ENCODE measurements at regions not wholly inside any gene's neighbourhood (a gene's known extent, or its start where the extent isn't known, plus 50 kb on each side); places are given as distances from the start of the nearest gene placed in this dataset.
"Not testable (repeated sequence)": the region's sequence is repeated elsewhere in the genome, so short reads cannot be mapped to it uniquely, and the experiment has no call there.

DNA sequence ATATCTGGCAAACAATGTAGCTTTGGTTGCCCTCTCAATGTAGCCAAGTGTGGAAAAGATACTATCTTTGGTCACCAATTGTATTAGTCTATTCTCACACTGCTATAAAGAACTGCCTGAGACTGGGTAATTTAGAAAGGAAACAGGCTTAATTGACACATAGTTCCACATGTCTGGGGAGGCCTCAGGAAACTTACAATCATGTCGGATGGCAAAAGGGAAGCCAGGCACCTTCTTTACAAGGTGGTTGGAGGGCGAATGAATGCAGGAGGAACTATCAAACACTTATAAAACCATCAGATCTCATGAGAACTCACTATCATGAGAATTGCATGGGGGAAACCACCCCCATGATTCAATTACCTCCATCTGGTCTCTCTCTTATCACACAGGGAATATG, 133.1 kb upstream of the TBCA start:
- no peak for DNase-seq (ENCODE audit: low read depth)

DNA sequence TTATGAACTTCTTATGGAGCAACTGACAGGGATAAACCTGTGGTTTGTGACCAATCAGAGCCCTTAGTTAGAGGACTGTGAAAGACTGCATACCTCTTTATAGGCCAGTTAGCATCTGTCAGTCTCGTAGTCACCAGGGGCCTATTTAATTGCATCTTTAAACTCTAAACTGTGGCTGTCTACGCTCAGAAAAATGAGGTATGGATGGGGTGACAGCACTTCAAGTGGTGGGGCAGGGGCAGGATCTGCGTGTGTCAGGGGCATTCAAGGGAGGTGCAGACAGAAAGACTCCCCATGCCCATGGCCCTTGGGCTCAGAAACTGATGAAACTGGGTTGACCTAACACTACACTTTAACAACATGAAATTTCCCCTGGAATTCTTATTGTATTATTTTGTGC, 132.6 kb upstream of the TBCA start:
- no peak for DNase-seq (ENCODE audit: low read depth)

DNA sequence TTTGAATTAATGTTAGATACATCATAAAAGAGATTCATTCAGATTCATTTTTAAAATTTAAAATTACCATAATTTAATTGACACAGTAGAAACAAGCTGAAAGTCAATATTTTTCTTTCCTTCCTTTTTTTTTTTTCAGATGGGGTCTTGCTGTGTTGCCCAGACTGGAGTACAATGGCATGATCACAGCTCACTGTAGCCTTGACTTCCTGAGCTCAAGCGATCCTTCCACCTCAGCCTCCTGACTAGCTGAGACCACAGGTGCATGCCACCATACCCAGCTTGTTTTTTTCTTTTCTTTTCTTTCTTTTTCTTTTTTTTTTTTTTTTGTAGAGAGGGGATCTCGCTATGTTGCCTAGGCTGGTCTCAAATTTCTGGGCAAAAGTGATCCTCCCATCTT, 131.6 kb upstream of the TBCA start:
- DNase-seq (ENCODE audit: low read depth): no peak

DNA sequence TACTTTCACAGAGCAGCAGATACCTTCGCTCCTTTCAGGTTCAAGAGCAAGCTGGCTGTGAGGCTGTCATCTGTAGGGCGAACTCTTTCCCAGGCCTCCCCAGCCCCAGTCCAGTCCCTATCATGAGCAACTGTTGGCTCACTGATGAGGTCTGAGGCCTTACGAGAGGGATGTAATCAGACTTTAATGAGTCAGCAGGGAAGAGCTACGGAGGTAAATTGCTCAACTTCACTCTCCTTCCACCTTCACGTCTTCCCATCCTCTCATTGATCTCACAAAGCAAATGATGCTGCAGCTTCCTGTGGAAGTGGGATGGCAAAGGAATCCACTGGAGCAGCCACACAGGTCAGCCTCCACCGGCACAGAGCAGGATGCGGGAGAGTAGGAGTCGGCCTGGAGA, 130.7 kb upstream of the TBCA start:
- no peak for DNase-seq (ENCODE audit: low read depth)

DNA sequence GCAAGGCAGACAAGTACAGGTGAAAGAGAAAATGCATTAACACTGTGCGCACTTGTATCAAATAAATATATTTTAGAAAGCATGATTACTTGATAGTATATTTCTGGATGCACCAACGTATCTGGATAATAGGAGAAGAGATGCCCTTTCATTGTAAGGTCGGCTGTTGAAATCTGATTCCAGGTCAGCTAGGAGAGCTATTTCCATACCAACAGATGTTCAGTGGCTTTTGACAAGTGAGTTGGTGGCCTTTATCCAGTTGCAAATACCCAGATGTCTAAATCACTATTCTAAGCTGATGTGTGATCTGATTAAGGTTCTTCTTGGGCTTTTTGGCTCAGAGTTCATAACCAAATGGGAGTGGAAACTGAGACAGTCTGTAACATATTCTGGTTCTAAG, 128.2 kb upstream of the TBCA start:
- no peak for DNase-seq (ENCODE audit: low read depth)

DNA sequence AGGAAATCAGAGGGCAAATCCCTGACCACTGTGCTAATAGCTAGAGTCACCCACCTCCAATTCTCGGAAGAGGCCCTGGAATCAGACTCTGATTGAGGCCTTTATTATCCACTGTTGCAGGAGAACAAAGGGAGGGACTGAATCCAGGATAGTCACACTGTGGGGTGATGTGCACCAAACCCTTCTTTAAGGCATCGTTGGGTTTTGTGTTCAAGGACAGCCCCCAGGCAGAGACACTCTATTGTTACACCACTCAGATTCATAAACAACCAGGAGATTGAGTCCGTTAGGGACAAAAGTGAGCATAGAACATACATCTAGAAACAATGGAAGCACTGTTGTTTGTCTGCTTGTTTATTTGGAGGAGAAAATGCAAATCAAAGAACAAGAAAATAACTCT, 124.6 kb upstream of the TBCA start:
- no peak for DNase-seq (ENCODE audit: low read depth)

DNA sequence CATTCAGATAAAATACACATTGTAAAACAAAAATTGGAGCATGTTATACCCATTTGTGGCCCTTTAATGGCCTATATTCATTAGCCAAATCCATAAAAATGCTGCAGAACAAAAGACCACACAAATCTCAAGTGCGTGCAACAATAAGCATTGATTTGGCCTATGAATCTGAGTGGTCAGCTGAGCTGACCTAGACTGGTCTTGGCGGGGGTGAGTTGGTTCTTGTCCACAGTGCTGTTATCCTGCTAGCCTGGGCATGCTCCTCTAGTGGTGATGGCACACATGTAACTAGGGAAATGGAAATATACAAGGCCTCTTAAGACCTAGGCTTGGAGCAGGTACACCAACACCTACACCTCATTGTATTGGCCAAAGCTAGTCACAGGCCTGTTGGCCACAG, 122.2 kb upstream of the TBCA start:
- no peak for DNase-seq (ENCODE audit: low read depth)

DNA sequence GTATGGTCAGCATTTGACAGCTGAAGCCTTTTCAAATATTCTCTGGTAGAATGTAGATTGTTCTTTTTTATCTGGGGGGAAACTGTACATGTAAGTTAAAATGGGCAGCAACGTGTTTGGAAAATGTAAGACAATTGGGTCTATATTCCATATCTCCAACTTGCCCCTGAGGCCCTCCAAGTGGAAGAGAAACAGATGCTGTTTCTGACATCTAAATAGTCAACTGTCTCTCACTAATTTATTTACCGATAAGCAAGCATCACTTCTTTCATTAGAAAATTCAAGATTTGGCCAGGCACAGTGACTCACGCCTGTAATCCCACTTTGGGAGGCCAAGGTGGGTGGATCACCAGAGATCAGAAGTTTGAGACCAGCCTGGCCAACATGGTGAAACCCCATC, 120.2 kb upstream of the TBCA start:
- no peak for DNase-seq (ENCODE audit: low read depth)

DNA sequence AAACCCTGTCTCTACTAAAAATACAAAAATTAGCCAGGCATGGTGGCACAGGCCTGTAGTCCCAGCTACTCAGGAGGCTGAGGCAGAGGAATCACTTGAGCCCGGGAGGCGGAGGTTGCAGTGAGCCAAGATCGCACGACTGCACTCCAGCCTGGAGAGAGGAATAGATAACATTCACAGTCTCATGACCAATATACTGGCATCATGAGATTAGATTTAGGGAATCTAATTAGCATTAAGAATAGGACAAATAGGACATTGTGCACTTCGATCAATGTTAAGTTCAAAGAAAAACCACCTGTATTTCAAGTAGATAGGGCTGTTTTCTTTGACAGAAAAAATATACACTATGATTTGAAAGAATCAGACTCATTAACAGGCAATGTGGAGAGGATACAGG, 118.0 kb upstream of the TBCA start:
- not testable (repeated sequence) for DNase-seq (ENCODE audit: low read depth)

DNA sequence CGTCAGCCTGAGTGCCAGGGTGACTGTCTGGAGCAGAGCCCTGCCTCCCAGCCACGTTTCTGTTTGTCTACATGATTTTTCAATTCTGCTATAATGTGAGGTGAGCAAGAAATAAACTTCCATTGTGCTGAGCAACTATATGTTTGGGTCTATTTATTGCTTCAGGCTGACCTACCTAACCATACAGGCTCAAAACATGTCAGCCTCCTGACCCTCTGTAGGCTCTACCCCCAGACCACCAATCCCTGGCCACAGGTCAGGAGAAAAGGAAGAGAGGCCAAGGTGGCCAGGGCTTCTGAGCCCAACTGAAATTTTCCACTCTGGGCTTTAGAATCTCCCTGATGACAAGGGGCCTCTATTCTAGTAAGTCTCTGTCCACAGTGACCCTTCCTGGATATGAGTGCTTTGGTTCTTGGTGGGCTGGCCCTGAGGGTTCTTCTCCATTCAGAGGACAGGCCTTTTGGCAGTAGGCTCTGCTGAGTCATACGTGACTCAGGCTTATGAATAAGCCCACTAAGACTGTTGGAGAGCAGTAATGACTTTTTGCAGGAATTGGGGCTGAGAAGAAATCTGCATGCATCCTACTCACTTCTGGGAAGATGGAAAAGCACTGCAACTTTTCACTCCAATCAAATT, 117.2 kb upstream of the TBCA start:
- DNase-seq (ENCODE audit: low read depth): no peak

DNA sequence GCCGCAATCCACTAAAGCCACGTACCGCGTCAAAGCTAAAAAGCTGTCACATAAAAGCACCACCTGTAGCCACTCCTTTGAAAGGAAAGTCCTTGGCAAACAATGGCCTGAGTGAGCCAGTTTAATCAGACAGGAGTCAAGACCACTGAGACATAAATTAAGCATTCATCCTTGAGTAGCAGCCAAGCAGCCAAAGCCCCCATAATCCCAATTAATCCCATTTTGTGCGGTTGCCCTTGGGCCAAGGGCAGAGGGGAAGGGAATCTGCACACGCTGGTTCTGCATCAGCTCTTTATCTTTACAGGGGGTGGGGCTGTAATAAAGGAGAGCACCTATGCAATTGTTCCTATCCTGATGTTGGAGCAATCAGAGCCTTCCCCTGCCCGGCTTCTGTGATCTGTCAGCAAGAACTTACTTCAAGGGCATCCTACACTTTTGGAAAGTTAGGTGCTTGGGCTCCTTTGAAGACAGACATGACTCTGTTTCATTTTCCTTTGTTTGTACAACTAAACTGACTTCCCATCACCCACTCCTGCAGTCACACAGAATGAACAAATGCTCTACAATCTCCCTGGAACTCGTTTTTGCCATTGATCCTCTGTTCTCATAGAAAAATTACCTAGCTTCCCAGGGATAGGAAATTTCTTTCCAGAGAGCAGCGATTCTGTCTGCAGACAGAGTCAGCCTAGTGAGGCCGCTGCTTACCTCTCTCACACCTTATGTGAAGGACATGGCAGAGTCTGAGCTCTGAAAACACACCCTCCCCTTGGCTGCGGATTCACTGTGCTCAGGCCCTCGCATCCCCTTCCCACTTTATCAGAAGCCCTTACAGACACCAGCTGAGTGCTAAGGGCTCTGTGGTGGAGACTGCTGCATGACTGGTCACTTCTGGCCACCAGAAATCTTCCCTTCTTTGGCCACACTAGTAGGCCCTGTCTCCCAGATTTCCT, 116.2 kb upstream of the TBCA start:
- DNase-seq (ENCODE audit: low read depth): no peak

DNA sequence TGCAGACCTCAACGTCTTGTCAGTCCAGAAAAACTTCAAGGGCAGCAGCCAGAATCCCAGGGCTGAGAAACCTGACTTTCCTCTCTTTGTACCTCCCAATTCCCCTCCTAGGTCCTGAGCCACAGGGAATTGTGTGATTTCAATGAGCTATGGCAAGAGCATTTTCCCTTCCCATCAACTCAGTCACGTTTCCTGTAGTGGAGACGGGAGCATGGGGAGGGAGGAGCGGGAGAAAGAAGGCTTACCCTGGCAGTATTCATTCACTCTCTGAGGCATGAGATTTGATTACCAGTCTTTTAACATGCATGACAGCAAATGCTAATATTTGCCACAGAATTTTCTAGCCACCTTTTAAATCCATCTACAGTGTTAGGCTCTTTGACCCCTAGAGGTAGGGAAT, 109.4 kb upstream of the TBCA start:
- no peak for DNase-seq (ENCODE audit: low read depth)

DNA sequence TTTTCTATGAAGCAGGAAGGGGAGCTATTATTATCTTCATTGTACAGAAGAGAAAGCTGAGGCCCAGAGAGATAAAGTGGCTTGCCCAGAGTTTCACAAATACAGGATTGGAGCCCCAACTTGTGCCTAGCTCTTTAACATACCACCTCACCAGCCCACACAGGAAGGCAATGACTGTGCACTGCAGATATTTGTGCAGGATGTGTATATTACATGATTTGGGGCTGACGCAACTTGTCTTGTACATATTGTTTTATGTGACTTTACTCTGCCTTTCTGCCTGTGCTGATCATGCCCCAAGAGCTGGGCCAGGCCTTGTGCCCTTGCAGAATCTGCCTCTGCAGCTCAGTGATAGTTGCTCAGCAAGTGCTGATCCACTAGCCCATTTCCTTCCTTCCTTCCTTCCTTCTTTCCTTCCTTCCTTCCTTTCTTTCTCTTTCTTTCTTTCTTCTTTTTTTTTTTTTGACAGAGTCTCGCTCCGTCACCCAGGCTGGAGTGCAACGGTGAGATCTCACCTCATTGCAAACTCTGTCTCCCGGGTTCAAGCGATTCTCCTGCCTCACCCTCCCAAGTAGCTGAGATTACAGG, 106.6 kb upstream of the TBCA start:
- no peak for DNase-seq (ENCODE audit: low read depth)

DNA sequence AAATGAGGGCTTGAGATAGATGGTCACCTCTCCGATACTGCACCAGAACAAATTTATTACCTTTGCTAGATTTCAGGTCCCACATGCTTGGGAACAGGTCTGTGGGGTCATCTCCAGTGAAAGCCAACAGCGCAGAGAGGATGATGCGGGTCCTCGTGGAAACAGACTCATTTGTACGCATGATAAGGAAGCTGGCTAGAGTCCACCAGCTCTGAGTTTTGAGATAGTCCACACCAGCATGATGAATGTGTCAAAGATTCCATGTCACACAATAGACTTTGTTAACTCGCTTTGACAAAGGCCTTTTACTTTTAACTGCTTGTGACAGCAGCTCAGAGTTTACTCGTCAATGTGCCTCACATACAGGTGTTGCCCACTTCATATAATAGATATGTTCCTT, 105.4 kb upstream of the TBCA start:
- no peak for DNase-seq (ENCODE audit: low read depth)

DNA sequence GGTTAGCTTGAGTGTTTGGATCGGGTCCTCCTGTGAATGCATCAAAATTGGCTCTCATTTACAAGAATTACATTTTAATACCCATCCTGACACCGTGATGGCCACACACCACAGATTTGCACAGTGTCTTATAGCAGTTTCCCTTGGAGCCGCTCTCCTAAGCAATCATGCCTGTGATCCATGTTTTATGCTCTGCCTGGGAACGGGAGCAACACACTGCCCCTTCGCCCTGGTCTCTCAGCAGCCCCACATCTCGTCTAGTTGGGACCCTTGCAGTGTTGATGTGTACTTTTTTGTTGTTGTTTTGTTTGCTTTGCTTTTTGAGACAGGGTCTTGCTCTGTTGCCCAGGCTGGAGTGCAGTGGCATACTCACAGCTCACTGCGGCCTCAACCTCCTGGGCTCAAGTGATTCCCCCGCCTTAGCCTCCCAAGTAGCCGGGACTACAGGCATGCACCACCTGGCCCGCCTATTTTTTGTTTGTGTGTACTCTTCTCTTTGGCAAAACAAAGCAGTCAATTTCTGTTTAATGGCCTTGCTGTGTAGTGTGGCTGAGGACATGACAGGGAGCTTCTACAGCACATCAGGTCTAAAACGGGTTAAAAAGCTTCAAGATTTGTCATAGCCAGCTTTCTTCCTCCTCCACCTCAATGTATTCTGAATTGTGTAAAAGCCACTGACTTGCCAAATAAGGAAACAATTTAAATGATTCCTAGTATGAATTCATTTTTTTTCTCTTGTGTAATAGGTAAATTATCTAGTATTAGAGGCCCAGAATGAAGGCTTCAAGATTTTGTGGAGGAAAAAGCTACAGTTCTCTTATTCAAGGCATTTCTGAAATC, 101.6 kb upstream of the TBCA start:
- DNase-seq (ENCODE audit: low read depth): no peak

DNA sequence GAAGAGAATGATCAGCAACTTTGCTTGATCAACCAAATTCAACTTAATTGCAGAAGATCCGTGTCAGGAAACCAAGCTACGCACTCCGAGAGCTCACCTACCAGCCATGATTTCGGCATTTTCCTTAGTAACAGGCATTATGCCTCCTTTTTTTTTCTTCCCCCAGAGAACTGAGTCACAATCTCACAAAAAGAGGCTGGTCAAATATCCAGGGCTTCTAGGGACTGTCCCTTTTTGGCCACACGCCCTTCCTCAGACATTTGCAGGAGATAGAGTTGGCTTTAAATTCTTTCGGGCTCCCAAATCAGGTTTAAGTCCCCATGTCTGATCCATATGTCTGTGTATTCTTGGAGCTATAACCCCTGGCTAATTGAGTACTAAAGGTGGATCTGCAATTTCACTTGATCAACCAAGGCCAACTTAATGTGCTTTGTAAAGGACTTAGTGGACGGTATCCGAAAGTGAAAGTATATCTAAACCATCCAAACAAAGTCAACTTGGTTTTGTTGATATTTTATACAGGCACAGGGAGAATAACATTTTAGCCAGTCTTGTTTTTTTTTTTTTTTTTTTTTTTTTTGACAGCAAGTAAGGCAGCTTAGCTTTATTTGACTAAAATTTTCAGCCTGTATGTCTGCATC, 100.8 kb upstream of the TBCA start:
- no peak for DNase-seq (ENCODE audit: low read depth)

DNA sequence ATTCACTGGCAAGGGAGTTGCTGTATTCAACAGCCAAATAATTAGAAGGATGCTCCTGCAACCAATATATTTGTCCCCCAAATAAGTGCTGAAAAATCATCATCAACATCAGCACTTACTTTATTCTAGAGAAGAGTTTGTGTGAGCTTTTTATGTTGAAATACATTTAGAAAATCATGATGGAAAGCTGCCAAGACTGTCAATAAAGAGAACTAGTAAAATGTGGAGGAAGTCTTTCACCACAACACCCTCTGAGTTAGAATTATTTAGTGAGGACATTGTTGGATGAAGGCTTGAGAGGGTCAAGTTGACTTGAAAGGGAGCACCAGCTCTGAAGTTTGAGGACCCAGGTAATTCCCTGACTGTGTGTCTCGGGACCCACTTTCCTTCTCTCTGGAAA, 100.2 kb upstream of the TBCA start:
- no peak for DNase-seq (ENCODE audit: low read depth)

DNA sequence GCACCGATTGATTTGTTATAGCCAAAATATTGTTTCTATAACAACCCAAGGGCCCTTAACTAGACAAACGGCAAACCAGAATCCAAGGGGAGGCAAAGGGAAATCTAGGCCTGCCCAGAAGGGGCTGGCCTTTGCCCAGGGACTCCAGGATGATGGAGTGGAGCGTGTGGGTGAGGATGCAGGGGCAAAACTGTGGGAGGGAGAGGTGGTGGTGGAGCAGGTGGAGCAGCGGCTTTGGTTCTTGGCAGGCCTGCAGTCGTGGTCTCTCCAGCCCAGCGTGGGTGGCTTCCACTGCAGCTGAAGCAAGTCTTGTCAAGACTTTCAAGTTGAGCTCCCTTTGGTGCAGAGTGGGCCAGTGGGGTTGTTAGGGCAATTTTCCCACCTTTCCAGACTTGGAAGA, 98.6 kb upstream of the TBCA start:
- no peak for DNase-seq (ENCODE audit: low read depth)

DNA sequence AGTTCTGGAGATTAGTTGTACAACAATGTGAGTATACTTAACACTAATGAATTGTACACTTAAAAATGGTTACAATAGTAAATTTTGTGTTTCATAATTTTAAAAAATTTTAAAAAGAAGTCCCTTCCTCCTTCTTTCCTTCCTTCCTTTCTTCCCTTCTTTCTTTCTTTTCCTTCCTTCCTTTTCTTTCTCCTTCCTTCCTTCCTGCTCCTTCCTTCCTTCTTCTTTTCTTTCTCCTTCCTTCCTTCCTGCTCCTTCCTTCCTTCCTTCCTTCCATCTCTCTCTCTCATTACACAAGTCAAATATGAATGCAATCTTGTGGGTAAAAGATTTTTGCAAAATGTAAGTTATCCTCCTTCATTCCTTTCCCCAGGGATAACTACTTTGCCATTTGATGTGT, 97.1 kb upstream of the TBCA start:
- DNase-seq (ENCODE audit: low read depth): no peak

DNA sequence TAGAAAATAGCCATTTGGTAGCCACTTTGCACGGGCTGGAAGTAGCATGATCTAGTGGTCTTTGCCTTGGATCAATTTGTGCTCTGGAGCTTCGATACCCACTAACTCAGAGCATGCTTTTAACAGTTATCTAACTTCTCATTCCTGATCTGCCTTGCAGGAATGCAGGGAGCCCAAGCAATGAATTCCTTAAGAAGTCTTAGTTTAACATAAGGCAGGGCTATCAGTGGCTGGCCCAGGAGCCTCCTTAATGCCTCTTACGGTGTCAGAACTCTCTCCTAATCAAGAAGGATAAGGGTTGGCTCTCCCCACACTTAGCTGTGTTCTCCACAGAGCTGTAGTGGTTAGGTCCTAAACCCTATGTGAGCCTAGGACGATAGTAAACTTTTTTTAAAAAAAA, 95.8 kb upstream of the TBCA start:
- DNase-seq (ENCODE audit: low read depth): no peak

DNA sequence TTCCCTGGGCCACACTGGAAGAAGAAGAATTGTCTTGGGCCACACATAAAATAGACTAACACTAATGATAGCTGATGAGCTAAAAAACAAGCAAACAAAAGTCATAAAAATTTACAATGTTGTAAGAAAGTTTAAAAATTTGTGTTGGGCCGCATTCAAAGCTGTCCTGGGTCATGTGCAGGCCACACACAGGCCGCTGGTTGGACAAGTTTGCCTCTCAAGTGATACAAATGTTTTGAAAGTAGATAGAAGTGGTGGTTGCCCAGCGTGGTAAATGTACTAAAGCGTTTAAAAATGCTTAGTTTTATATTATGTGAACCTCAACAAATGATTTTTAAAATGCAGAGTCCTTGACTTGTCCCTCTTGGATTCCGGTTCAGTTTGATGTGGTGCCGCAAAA, 94.9 kb upstream of the TBCA start:
- no peak for DNase-seq (ENCODE audit: low read depth)

All from activated gamma-delta T cell treated with anti-CD3 and anti-CD28 coated beads, Interleukin-2, amount 50 U/mL, for 16 hours (primary cell).